Cerebellar nuclear complex (tissue), 1 donor: ENCODE measurements at regions not wholly inside any gene's neighbourhood (a gene's known extent, or its start where the extent isn't known, plus 50 kb on each side); places are given as distances from the start of the nearest gene placed in this dataset.
"Not testable (repeated sequence)": the region's sequence is repeated elsewhere in the genome, so short reads cannot be mapped to it uniquely, and the experiment has no call there.

Experiments
- DNase-seq, 2 experiments: peaks; one replicate each; lab custom pipeline; 2025; lab: John Stamatoyannopoulos, UW

DNA sequence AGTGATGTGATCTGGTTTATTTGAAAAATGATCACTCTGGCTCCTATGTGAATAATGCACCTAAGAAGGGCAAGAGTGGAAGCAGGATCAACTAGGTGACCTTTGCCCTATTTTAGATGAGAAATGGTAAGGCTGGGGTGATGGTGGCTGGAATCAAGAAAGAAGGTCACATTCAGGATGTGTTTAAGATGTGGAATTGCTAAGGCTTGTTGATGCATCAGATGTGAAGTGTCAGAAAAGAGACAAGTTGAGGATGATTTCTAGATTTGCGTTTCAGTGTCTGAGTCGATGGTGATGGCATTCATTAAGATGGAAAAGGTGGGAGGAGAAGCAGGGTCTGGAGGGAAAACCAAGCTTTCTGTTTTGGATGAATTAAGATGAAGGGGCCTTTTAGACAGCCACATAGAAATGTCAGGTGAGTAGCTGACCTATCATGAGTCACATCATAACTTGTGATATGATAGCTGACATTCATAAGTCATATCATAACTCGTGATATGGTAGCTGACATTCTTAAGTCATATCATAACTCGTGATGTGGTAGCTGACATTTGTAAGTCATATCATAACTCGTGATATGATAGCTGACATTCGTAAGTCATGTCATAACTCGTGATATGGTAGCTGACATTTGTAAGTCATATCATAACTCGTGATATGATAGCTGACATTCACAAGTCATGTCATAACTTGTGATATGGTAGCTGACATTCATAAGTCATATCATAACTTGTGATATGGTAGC lies 101.2 kb upstream of the SEC11C start:
- DNase-seq: no peak

DNA sequence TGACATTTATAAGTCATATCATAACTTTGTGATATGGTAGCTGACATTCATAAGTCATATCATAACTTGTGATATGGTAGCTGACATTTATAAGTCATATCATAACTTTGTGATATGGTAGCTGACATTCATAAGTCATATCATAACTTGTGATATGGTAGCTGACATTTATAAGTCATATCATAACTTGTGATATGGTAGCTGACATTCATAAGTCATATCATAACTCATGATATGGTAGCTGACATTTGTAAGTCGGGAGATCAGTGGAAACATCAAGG lies 100.7 kb upstream of the SEC11C start:
- DNase-seq: not testable (repeated sequence)

DNA sequence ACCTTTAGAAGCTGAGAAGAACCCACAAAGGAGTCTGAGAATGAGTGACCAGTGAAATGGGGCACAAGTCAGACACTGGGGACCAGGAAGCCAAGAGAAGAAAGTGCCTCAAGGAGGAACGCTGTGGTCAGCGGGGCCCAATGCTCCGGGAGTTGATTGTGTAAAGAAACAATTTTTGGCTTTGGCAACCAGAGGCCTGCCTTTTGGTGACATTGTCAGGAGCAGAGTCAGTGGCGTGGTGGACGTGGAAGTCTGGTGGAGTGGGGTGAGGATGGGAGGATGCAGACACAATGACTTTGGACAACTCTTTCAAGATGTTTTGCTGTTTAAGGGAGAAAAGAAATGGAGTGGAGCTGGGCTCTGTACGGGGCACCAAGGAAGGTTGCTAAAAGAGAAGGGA lies 100.2 kb upstream of the SEC11C start:
- no peak for DNase-seq

DNA sequence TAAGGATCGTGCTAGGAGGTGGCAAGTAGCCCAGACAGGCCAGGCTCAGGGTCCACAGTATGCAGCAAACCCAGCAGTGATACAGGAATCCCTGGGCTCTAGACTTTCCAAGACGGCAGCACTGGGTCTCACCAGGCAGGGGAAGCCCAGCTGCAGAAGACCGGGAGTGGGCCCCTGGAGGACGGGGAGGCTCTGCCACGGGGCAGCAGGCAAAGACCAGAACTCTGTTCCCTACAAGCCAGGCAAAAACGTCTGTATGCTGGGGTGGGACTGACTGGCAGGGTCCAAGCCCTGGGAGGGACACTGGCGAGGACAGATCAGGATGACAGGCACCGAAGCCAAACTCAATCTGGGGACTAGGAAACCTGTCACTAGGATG lies 98.9 kb upstream of the SEC11C start:
- no peak for DNase-seq

DNA sequence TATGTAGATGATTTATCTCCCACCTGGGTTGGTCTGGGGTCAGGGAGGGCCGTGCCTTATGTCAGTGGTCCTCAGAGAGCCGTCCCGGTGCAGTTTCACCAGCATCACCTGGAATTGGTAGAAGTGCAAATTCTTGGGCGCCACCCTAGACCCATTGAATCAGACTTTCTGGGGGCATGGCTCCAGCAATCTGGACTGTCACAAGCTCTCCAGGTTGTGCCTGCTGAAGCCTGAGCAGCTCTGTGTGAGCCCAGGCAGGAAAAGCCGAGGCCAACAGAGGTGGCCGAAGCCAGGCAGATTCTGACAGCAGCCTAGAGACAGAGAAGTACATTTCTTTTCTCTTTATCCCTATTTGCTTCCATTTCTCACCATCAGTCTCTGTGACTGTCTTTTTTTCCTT lies 98.4 kb upstream of the SEC11C start:
- DNase-seq: no peak

DNA sequence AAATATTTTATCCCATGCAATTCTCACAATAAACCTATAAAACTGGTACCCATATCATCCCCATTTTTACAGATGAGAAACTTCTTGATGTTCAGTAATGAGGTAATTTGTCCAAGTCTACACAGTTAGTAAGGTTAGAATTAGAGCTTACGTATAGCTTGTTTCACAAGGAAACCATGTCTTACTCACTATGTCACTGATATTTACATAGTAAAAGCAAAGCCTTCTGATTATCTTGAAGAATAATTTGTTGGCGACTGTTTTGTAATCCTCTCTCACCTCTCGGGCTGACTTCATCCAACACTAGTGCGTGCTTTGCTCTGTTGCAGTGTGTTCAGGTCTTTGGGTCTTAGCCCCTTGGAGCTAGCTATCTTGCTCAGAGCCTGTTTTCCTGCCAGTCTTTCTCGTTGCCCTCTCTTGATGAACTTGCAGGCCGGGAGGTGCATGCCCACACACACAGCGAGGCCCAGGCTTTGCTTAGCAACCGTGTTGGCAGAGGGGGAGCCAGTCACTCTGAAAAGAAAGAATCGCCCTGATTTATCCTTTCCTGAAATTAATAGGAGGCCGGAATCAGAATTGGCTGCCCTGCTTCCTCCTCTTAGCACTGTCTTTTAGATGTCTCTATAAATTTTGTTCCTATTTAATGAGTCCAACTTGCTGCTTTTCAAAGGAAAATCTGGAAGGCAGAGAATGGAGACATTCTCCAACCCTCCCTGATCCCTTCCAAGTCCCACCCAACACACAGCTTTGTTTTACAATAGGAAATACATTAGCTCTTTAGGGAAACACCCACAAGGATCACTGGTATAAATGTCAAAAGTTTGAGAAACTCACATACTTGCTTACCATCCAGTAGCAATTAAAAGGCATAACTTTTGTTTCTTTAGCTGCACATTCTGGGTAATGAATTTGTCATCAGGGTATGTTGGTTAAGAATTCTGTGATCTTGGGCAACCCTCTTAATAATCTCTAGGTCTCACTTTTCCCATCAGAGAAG lies 97.6 kb upstream of the SEC11C start:
- DNase-seq: no peak

DNA sequence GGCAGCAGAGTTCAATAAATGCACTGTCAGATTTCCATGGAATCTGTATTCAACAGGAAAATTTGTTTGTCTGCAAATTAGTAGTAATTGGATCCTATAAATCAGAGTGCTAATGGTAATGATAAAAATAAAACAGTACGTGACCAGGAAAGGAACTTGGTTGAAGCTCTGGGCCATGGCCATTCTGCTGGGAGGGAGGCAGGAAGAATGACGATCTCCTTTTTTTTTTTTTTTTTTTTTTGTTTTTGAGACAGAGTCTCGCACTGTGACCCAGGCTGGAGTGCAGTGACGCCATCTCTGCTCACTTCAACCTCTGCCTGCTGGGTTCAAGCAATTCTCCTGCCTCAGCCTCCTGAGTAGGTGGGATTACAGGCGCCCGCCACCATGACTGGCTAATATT lies 94.8 kb upstream of the SEC11C start:
- no peak for DNase-seq

DNA sequence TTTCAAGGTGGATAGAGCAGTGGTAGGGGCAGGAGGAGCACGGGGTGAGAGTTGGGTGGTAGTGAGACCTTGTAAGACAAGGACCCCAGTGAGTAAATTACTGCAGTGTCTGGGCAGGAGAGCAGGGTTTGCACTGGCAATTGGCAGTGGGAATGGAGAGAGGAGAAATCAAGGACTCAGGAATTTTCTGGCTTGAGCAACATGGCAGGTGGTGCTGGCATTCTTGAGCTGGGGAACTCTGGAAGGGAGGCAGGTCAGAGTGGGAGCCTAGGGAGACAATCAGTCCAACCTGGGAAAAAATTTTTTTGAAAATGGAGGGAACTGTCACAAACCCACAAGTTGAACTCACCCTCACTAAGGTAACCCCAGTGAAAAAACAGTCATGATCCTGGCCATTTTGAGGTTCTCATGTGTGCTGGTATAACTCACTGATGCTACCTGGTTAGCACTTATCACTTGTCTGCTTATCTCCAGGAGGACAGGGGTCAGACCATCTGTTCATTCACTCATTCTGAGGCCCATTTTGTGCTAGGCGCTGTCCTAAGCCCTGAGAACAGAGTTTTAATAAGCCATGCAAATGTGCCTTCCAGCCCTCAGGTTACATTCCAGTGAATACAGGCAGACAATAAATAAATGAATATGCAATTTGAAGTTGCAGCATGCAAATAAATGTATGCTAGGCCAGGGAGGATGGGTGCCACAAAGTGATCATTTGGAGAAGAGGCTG lies 92.2 kb upstream of the SEC11C start:
- peak in 1 of 2 experiments; percentile 33 for DNase-seq

DNA sequence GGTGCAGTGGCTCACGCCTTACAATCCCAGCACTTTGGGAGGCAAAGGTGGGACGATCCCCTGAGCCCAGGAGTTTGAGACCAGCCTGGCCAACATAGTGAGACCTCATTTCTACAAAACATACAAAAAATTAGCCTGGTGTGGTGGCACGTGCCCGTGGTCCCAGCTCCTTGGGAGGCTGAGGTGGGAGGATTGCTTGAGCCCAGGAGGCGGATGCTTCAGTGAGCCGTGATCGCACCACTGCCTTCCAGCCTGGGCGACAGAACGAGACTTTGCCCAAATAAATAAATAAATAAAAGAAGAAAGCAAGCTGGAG lies 91.7 kb upstream of the SEC11C start:
- no peak for DNase-seq

DNA sequence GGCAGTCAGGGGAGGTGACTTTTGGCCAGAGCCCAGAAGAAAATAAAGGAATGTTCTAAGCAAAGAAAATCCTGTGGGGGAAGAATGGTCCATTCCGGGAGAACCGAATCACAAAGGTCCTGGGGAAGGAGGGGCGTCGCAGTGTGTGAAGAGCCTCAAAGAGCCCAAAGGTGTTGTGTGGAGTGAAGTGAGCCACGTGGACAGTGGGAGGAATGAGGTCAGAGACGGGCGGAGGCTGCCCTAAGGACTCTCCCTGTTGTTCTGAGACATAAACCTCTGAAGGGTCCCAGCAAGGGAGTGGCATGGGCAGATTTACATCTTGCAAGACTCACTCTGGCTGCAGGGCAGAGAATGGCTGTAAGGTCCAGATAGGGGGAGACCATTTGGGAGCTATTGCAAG lies 91.3 kb upstream of the SEC11C start:
- DNase-seq: no peak

DNA sequence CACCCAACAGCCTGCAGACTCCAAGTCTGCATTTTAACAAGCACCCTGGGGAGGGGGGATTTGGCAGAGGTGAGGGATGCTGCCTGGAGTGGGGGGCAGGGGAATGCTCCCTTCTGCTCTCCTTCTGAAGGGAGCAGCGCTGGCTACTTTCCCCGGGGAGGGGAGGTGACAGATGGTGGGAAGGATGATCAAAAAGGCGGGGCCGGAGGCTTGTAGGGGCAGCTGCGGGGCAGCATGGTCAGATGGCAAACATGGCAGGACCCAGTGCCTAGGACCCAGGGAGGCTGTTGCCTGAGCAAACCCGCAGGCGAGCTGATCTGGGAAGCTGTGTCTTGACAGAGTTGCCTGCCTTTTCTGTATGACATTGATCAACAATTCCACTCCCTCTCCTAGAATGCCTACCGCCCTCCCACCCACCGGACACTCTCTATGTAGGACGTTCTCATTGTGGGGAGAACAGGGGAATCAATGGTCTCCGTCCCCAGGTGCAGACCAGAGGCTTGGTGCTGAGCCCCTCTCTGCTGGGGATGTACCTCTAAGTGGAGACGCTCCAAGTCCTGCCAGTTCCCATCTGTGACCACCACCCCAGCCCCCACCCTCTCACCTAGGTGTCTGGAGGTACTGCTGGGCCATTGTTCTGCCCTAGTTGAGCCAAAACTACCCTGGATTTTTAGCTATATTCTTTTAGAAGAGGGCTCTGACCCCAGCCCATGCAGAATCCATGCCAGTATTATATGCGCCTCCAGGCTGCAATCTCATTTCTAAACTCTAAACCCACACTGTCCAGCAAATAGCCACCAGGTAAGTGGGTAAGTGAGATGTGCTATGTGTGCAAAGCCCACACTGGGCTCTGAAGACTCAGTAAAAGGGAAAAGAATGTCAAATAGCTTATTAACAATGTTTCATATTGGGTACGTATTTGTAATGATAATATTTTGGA lies 89.7 kb upstream of the SEC11C start:
- peak; percentile 15 to 76 for DNase-seq

DNA sequence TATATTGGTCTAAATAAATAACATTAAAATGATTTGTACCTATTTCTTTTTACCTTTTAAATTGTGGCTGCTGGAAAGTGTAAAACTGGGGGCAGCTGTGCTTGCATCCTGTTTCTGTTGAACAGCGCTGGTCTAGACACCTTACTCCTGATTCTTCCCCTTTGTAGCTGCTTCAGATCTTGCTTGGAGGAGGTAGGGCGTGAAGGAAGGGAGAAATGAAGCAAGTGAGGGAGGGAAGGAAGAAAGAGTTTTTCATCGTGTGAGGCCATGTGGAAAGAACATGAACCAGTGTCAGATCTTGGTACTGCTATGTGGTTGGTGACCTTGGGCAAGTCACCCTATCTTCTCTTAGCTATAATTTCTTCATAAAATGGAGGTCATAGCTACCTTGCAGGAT lies 89.0 kb upstream of the SEC11C start:
- no peak for DNase-seq

DNA sequence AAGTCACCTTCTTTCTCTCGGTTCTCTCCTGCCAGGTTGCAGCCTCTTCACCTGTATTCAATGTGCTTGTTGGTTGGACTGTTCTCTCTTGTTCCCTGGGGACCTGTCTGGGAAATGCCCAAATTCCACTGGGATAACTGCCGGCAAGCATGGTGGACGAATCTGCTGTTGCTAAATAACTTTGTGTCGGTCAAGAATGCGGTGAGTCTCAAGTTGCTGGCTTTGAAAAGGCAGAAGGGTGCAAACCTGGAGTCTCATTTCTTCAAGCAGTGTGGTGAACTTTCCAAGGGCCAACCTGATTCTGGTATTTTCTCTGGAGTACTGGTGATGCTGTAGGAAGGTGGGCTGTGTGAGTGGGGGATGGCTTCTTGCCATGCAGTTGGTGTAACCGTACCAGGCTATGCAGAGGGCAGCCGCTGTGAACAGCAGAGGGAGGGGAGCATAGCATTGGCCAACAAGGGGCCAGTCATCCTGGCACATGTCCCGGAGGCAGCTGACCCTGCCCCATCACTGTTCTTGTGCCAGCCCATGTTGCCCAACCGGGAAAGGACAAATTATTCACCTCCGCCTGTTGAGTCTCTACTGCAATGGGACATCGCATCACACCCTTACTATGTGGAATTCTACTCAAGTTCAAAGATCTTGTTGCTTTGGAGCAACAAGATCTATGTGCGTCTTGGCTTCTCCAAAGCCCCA lies 88.1 kb upstream of the SEC11C start:
- no peak for DNase-seq

DNA sequence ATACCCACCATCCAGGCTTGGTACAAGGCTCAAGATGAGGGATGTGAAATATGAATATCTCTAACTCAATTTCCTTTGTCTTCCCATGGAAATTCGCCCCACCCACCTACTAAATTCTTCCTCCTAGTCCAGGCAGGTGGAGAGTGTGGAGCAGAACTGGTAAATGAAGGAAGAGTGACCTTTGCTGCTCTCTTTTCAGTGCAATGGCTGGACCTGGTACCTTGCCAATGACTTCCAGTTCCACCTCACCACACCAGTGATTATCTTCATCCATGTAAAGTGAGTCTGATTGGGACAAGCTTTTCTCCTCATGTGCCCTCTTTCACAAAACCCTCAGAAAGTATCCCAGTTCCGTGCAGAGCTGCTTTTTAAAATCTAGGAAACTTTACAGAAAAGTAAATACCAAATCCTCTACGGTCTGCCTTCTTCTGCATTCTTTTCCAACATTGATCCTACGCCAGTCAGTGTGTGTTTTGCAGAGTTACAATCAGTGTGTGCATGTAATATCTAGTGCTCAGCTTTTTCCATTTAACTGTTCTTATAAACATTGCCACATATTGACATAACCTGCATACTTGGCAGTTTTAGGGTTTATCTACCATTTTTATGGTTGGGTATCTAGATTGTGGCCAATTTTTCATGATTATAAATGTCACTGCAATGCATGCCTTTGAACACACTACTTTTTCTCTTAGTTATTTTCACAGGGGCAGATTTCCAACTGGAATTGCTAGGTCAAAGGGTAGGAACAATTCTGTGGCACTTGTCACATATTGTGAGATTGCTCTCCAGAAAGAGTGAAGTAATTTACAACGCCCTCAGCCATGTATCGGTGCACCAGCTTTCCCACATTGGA lies 86.5 kb upstream of the SEC11C start:
- DNase-seq: no peak

DNA sequence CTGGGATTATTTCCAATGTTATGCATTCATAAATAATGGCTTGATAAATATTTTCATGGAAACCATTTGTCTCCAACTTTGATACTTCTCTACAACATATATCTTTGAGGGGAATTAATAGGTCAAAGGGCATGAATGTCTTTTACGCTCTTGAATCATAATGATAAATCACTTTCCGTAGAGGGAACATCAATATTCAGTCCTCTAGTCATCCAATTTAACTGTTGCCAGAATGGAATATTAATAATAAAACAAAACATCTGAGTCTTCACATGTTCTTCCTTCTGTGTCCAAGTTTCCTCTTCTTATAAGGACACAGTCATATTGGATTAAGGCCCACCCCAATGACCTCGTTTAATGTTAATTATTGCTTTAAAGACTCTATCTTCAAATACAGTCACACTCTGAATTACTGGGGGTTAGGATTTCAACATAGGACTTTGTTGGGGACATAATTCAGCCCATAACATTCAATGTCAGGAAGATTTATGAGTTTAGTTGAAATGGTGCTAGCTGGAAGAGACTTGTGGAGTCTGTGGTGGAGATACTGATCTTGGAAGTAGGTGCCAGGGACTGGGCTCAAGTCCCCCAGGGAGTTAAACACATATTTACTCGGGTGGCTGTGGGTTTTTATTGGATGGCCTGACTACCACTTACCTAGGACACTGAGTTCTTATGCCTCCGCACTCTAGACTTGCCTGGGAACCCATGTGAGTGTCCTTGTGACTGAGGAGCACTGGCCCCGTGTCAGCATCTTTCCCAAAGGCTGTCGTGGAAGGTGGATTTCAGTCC lies 85.0 kb upstream of the SEC11C start:
- DNase-seq: no peak

DNA sequence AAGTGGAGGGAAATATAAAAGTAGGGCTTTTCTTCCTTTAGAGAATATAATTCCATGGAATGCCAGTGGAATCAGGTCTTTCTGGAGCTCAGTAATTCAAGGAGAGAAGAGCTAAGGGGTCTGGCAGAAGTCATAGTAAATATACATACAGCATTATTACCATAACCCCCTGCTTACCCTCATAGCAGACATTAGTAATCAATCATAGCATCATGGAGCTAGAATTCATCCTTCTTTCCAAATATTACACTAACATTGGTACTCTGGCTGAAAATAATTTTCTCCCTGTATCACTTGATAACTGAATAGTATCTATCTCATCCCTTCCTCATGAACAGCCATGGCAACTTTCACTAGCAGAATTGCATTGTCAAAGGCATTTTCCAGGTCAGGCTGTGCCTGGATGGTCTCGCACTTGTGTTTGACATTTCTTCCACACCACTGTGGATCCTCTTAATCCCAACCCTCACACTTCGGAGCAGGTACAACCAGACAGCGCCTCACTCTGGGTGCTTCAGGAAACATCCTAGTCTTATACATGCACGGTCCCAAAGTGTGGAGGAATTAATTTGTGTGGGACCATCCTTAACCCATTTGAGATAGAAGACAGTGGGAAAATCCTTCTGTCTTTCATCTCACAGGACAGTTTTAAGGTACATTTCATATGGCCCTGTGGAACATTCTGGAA lies 84.2 kb upstream of the SEC11C start:
- no peak for DNase-seq

DNA sequence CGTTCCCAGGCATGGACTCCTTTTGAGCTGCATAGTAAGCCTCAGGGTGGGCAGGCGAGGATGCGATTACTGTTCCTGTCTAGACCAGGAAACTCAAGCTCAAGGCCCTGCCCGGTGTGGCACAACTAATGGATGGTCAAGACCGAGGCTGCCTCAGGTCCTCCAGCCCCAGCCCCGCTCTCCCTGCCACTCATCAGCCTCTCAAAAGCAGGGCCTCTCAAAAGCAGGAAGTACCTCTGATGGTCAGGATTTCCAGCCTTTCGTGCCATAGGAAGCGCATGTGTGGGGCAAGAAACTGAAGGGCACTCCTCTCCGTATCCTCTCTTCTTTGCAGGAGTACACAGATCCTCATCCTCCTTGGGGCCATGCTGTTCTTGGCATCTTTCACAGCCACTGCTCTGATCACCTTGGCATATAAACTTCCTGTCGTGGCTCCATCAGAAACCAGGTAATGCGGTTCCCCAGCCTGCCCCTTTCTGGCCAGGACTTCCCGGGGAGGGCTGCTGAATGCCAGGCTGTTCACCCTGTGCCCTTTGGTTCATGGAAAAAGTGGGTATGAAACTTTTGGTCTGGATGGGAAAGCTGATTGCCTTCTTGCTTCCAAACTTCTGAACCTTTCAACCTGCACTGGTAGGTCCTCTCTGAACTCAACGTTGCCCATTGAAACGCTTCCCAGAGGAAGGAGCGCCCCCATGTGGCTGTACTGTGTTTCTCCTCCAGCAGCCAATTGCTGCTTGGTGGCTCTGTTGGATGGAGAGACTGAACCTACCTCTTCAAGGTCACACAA lies 82.8 kb upstream of the SEC11C start:
- no peak for DNase-seq

DNA sequence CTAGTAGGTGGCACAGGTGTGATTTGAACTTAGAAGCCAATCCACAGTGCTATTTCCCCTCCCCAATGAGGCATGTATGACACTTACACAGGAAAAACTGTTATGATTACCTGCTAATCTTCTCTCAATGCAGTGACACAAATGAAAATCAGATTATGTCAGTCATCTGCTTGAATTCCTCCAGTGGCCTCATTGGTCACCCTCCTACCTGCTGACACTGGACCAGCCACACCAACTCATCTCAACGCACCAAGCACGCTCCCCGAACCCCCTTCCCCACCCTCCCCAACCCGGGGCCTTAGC lies 82.2 kb upstream of the SEC11C start:
- no peak for DNase-seq
